Brain microvascular endothelial cell (primary cell): ENCODE measurements at regions not wholly inside any gene's neighbourhood (a gene's known extent, or its start where the extent isn't known, plus 50 kb on each side); places are given as distances from the start of the nearest gene placed in this dataset.

ENCODE experiments used
- DNase-seq: peaks from one replicate; pipeline ENCODE4 v3.0.0-alpha.2; 2020
- H3K27ac ChIP-seq: fragments of 250-450 bp; sonication (Bioruptor Pico); 2 replicates; pipeline ENCODE4 v1.5.1; 2020; ENCODE audit warnings: mild to moderate bottlenecking, moderate library complexity
- H3K27me3 ChIP-seq: fragments of 250-450 bp; sonication (Bioruptor Pico); replicated peaks from 2 replicates; pipeline ENCODE4 v1.5.1; 2020; ENCODE audit warnings: mild to moderate bottlenecking
- H3K36me3 ChIP-seq: fragments of 250-450 bp; sonication (Bioruptor Pico); replicated peaks from 2 replicates; pipeline ENCODE4 v1.5.1; 2020; ENCODE audit warnings: mild to moderate bottlenecking
- H3K4me3 ChIP-seq: 2 replicates; pipeline ENCODE4 v1.5.1; 2011; ENCODE audit warnings: low read depth, mild to moderate bottlenecking, control low read depth, low read length, moderate library complexity
- in situ Hi-C: cut with HindIII; loops from 2 replicates; pipeline ENCODE4 v1.10.0; 2017; ENCODE audit warnings: low sequenced_read_pairs, low pct_ligation_motif_present
- TF ChIP-seq, protein P1 (sequence below): IDR thresholded peaks from 2 replicates; pipeline ENCODE4 v1.5.1; 2011; ENCODE audit warnings: low read depth, mild to moderate bottlenecking, moderate library complexity, low read length, control low read depth, inconsistent platforms; ENCODE audit errors: missing control alignments

- TF ChIP-seq, protein P1, sequence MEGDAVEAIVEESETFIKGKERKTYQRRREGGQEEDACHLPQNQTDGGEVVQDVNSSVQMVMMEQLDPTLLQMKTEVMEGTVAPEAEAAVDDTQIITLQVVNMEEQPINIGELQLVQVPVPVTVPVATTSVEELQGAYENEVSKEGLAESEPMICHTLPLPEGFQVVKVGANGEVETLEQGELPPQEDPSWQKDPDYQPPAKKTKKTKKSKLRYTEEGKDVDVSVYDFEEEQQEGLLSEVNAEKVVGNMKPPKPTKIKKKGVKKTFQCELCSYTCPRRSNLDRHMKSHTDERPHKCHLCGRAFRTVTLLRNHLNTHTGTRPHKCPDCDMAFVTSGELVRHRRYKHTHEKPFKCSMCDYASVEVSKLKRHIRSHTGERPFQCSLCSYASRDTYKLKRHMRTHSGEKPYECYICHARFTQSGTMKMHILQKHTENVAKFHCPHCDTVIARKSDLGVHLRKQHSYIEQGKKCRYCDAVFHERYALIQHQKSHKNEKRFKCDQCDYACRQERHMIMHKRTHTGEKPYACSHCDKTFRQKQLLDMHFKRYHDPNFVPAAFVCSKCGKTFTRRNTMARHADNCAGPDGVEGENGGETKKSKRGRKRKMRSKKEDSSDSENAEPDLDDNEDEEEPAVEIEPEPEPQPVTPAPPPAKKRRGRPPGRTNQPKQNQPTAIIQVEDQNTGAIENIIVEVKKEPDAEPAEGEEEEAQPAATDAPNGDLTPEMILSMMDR, result no peak
- no peak overlapping the region for H3K27ac ChIP-seq
- H3K36me3 ChIP-seq, result no peaks in the 10 kb centered on the region
- no peaks in the 10 kb centered on the region for H3K27me3 ChIP-seq
- in situ Hi-C loops, result no loop called here
- no peak overlapping the region for H3K4me3 ChIP-seq
- DNase-seq, result no peak
Measured at GRCh38 chr16:5448798-5449197, 351.2 kb upstream of the EEF2KMT start.

DNA sequence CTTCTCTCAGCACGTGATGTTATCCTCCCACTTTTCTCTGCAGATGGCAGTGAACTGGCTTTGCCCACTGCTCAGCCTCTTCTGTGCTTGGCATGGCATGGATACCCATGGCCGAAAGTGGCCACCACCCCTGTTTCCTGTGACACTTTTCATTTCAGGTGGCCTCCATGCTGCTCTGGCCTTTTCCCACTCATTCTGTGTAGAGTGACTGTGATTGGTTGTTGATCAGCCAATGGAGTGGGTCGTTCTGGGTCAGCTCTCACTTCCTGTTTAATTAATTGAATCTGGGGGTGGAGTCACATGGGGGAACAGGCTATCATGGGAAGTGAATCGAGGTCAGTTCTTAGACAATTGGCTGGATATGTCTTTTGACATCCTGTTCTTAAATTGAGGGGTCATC lies 350.1 kb upstream of the EEF2KMT start:
- TF ChIP-seq, protein P1, result no peak
- Histone ChIP-seq H3K27ac (no peak overlapping the region), H3K4me3 (no peak overlapping the region), H3K36me3 (no peaks in the 10 kb centered on the region), H3K27me3 (no peaks in the 10 kb centered on the region)
- DNase-seq, result no peak
- in situ Hi-C loops, result no loop called here

DNA sequence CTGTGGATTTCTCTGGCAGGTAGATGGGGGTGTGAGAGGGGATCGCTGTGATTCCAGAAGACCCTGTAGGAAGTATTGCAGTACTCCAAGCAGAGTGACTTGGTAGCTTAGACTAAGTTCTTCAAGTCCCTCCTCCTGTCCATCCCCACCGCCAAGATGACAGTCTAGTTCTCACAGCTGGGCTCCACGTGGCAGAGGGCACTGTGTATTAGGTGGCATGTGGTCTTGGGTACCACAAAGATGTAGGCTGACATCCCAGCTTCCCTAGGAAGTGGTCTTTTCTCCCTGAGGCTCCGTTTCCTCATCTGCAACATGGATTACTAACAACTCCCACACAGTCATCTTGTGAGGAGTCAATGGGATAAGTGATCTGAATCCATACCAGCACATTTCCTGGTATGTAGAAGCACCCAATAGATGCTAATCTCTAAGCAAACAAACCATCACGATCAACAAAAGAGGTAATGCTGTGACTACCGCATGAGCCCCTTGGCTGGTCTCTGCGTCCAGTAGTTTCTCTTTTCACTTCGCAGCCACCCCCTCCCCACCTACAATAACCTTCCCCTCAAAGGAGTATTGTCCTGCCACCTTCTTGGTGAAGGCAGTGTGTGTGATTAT lies 349.1 kb upstream of the EEF2KMT start:
- no peaks in the 10 kb centered on the region for H3K36me3 ChIP-seq
- H3K27me3 ChIP-seq, result no peaks in the 10 kb centered on the region
- in situ Hi-C loops, result no loop called here
- no peak overlapping the region for H3K27ac ChIP-seq
- TF ChIP-seq, protein P1, result no peak
- no peak for DNase-seq
- H3K4me3 ChIP-seq, result no peak overlapping the region

DNA sequence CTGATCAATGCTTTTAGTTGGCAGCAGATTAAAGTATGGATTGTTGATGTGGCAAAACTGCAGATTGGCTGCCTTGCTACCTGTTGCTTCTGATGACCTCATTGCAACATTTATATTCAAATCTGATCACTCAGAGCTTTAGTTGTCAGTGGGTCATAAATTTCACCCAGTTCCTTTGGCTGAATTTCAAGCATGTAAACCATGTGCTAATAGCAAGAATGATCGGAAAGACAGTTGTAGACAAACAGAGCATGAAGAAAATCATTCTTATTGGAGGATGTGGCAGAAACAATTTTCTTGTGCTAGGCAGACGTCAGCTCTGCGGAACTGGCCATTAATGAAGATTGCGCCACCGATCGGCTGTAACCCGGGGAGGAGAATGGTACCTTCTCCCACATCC lies 346.6 kb upstream of the EEF2KMT start:
- TF ChIP-seq, protein P1, result no peak
- no peak for DNase-seq
- in situ Hi-C loops, result no loop called here
- Histone ChIP-seq H3K4me3 (no peak overlapping the region), H3K27ac (no peak overlapping the region), H3K36me3 (no peaks in the 10 kb centered on the region), H3K27me3 (no peaks in the 10 kb centered on the region)

DNA sequence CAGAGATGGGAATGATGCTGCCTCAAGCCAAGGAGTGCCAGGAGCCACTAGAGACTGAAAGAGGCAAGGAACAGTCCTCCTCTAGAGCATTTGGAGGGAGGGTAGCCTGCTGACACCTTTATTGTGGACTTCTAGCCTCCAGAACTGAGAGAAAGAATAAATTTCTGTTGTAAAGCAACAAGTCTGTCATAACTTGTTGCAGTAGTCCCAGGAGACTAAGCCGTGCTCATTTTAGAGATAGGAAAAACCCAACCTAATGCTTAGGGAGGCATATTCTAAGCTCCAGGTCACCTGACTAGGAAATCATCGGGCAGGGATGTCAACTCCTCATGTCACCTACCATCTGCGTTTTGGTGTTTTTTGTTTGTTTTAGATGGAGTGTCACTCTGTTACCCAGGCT lies 345.4 kb upstream of the EEF2KMT start:
- no peaks in the 10 kb centered on the region for H3K36me3 ChIP-seq
- no peak for DNase-seq
- TF ChIP-seq, protein P1, result no peak
- in situ Hi-C loops, result no loop called here
- no peaks in the 10 kb centered on the region for H3K27me3 ChIP-seq
- H3K27ac ChIP-seq, result no peak overlapping the region
- H3K4me3 ChIP-seq, result no peak overlapping the region

DNA sequence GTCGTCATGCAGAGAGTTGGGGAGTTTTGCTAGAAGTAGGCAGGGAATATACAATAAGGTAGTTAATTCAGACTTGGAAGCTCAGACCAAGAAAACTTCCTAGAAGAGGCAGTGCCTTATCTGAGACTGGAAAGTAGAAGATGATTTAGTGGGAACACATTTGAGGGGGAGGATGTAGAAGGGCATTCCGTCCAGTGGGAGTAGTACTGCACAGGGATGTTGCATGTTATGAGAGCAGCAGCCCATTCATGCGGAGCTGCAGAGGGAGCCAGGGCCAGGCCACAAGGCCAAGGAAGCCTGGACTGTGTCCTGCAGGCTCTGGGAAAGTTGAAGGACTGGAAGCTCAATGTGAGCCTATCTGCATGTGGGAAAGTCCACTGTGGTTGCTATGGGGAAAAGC lies 344.5 kb upstream of the EEF2KMT start:
- Histone ChIP-seq H3K27me3 (no peaks in the 10 kb centered on the region), H3K27ac (no peak overlapping the region), H3K36me3 (no peaks in the 10 kb centered on the region), H3K4me3 (no peak overlapping the region)
- no peak for DNase-seq
- TF ChIP-seq, protein P1, result no peak
- in situ Hi-C loops, result no loop called here
